DND-41 (cell line): ENCODE measurements at regions not wholly inside any gene's neighbourhood (a gene's known extent, or its start where the extent isn't known, plus 50 kb on each side); places are given as distances from the start of the nearest gene placed in this dataset.

Experiments used
- ATAC-seq: fragments of 200-7000 bp; cut with Tn5 transposase; 3 replicates; pipeline ENCODE4 v1.9.1; 2021; ENCODE audit warnings: low read depth; ENCODE audit not compliant: insufficient read depth
- DNase-seq: peaks from one replicate; pipeline ENCODE4 v3.0.0-alpha.2; 2020
- H2AFZ ChIP-seq: 2 replicates; pipeline ENCODE4 v1.6.0; 2012; ENCODE audit warnings: low read depth, low read length
- H3K27ac ChIP-seq: 2 replicates; pipeline ENCODE4 v1.5.1; 2012; ENCODE audit warnings: low read length, inconsistent platforms
- H3K27me3 ChIP-seq: fragments of 200-600 bp; sonication (generic); 2 replicates; pipeline ENCODE4 v1.6.0; 2012; ENCODE audit warnings: low read length, mild to moderate bottlenecking, inconsistent platforms; ENCODE audit not compliant: insufficient read depth, poor library complexity
- H3K36me3 ChIP-seq: 2 replicates; pipeline ENCODE4 v1.5.1; 2012; ENCODE audit warnings: low read length, inconsistent platforms; ENCODE audit not compliant: insufficient read depth
- H3K4me1 ChIP-seq: 2 replicates; pipeline ENCODE4 v1.5.1; 2012; ENCODE audit warnings: mild to moderate bottlenecking, low read length; ENCODE audit not compliant: insufficient read depth
- H3K4me2 ChIP-seq: 2 replicates; pipeline ENCODE4 v1.6.0; 2012; ENCODE audit warnings: mild to moderate bottlenecking, moderate library complexity, low read length, inconsistent platforms; ENCODE audit not compliant: insufficient read depth
- H3K4me3 ChIP-seq, 2 experiments: fragments of 200-600 bp in 1 of 2; shearing (Covaris generic) in 1 of 2; 2 replicates each; pipeline ENCODE4 v1.5.1; 2012 to 2016; ENCODE audit warnings: inconsistent platforms in 2 of 2, low read length in 2 of 2, mild to moderate bottlenecking in 2 of 2, low read depth in 1 of 2, moderate library complexity in 1 of 2
- H3K79me2 ChIP-seq: 2 replicates; pipeline ENCODE4 v1.6.0; 2012; ENCODE audit warnings: low read length, inconsistent platforms; ENCODE audit not compliant: insufficient read depth
- H3K9ac ChIP-seq: 2 replicates; pipeline ENCODE4 v1.6.0; 2012; ENCODE audit warnings: low read depth, mild to moderate bottlenecking, inconsistent platforms, low read length, moderate library complexity
- H3K9me3 ChIP-seq: 2 replicates; pipeline ENCODE4 v1.5.1; 2012; ENCODE audit warnings: low read length, moderate library complexity, mild to moderate bottlenecking, inconsistent platforms; ENCODE audit not compliant: insufficient read depth, severe bottlenecking
- H4K20me1 ChIP-seq: 2 replicates; pipeline ENCODE4 v1.6.0; 2012; ENCODE audit warnings: low read length; ENCODE audit not compliant: insufficient read depth
- CTCF ChIP-seq: IDR thresholded peaks from 2 replicates; pipeline ENCODE4 v1.5.1; 2012; ENCODE audit warnings: borderline replicate concordance, low read length, moderate library complexity, mild to moderate bottlenecking; ENCODE audit not compliant: poor library complexity, severe bottlenecking; ENCODE audit errors: extremely low read depth
- EZH2 ChIP-seq: IDR thresholded peaks from 3 replicates; pipeline ENCODE4 v1.6.1; 2012; ENCODE audit warnings: borderline replicate concordance, low read depth, mild to moderate bottlenecking, moderate library complexity, low read length, inconsistent platforms; ENCODE audit not compliant: severe bottlenecking

DNA sequence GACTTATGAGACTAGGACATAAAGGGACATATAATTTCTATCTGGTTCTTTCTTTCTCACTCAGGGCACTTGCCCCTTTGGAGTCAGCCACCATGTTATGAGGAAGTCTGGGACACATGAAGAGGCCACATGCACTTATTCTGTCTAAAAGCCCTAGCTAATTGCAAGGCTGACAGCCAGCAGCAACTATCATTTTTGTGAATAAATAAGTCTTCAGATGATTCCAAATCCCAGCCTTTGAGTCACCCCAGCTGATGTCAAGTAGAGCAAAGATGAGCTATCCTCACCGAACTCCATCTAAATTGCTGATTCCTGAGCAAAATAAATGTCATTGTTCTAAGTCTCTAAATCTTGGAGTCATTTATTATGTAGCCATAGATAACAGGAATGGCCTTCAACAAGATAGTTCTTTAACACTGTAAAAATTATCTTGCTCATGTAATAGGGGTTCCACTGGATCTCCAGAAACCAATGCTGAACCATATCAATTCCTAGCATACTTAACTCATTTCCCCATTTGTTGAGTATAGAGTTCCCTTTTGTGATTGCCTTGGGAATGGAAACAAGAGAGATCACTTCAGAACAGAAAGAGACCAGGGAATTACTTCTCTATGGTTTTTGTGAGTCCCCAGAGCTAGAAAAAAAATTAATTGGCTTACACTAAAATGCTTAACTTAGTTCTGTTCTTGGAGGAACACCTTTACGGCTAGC lies 50.6 kb upstream of the FN1 start:
- Histone ChIP-seq H3K4me3 (no peak overlapping the region), H3K27me3 (no peaks in the 10 kb centered on the region), H2AFZ (no peak overlapping the region), H3K4me1 (no peaks in the 10 kb centered on the region), H3K27ac (no peak overlapping the region), H3K79me2 (no peaks in the 10 kb centered on the region), H3K9ac (no peak overlapping the region), H4K20me1 (no peaks in the 10 kb centered on the region), H3K9me3 (no peaks in the 10 kb centered on the region), H3K4me2 (no peak overlapping the region), H3K36me3 (no peaks in the 10 kb centered on the region)
- DNase-seq (no peak), ATAC-seq (no peak)
- TF ChIP-seq CTCF (no peak), EZH2 (no peak)
